NCI-H82 treated with DMSO at 0.1 percent for 48 hours (cell line): ENCODE measurements at regions not wholly inside any gene's neighbourhood (a gene's known extent, or its start where the extent isn't known, plus 50 kb on each side); places are given as distances from the start of the nearest gene placed in this dataset.

Experiments
- DNase-seq: peaks from one replicate; lab custom pipeline; 2025; ENCODE audit not compliant: unreplicated experiment; lab: John Stamatoyannopoulos, UW

GRCh38 chr2:223107825-223108224 lies 55.8 kb downstream of the KCNE4 start:
- DNase-seq, result no peak

DNA sequence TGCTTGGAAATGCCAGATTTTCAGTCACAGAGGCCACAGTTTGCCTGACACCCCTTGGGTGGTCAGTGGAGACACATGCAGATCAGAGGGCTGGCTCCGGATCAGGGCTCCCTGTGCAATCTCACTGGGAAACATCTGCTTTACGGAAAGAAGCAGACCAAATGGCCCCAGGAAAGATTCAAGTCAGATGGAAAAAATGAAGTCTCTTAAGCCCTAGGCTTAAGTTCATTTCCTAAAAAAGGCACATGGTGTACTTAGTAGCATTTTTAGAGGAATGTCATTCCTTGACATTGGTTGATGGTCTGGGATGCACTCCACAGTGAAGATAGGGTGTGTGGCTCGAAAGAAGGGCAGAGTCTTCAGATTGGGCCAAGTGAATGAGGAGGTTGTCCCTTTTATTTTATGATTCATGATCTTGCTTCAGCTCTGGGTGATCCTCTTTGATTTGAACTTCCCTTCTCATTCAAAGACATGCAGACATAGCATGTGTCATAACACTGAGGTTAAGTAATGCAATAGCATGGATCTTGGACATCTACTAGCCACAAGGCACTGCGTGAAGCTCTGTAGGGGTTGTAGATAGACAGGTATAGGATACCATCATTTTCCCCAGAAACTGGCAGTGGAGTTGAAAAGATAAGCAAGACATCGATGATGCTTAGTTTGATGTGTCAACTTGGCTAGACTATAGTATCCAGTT lies 56.5 kb downstream of the KCNE4 start:
- no peak for DNase-seq

DNA sequence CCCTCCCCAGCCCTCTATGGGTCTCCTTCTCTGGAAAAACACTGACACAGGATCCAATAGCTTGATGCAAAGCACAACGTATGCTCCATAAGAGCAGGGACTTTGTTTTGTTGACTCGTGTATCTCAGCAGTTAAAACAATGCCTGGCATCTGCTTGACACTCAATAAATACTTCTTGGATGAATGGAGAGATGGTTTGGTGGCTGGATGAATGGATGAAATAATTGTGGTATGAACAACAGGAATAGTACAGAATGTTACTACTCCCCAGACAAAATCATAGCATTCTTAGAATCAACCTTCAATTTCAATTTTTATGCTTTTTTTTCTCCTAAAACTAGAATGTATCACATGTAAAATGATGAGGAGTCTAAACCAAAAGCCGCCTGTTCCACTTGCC lies 57.4 kb downstream of the KCNE4 start:
- no peak for DNase-seq

GRCh38 chr2:223113161-223113560 lies 61.2 kb downstream of the KCNE4 start:
- DNase-seq, result peak; percentile 21

DNA sequence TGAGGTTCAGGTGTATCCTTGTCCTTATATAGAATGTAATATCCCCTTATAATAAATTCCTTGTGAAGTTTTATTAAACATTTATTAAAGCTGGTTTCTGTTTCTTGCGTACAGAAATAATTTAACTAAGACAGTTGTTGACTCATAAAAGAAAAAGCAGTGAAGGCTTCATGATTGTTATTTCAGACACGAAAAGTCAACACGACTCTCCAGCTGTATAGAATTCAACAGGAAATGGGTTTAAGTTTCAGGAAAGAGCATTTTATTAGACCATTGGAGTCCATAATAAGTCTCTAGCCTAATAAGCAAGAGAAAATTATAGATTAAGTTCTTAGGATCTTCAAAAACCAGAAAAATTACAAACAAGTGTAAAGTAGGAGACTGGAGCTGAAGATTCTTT lies 62.2 kb downstream of the KCNE4 start:
- DNase-seq, result no peak

DNA sequence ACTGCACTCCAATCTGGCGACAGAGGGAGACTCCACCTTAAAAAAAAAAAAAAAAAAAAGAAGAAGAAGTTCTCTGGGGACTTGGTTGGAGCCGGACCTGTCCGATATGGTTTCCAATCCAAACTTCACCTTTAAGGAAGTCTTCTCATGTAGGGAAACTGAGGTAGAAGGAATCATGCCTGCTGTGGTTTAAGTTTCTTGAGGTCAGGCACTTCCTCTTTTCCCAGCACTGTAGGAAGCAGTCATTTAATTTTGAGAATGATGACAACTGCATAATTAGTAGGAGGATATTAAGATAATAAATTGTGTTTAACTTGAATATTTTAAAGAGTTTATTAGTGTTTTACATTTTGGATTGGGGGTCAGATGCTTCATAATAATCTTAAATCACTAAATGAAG lies 62.9 kb downstream of the KCNE4 start:
- no peak for DNase-seq

GRCh38 chr2:223117533-223117932 lies 65.5 kb downstream of the KCNE4 start:
- no peak for DNase-seq

DNA sequence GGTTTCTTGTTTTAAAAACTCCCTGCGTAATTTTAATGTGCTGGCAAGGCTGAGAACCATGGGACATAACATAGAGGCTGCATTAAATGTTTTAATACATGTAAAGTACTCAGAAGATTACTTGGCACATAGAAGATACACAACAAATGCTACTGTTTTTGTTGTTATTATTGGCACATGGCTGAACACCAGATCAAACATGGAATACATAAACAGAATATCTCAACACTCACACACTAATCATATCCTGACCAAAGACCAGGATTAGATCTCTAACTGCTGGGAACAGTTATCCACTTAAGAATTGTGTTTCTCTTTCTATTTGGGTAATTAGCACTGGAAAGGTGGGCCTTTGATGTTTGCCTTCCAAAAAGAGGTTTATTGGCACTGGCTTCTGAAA lies 69.3 kb downstream of the KCNE4 start:
- DNase-seq, result no peak

GRCh38 chr2:223122781-223123180 lies 70.8 kb downstream of the KCNE4 start:
- no peak for DNase-seq

GRCh38 chr2:223123855-223124610 lies 72.0 kb downstream of the KCNE4 start:
- no peak for DNase-seq

DNA sequence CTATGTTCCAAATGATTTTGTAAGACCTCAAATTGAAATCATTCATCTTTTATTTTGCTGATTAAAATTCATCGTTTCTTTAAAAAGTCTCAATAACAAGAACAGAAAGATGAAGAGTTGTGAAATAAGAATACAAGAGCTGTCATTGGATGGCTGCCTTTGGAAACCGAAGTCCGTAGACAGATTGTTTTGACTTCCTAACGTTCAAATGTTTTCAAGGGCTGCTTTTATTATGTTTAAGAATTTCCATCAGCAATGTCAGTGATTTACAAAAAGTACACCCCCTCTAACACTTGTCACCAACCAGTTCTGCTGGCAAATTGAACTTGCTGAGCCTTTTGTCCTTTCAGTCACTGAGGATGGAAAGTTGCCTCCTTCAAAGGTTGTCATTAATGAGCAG lies 89.6 kb downstream of the KCNE4 start:
- DNase-seq, result no peak

- DNase-seq, result no peak
Measured at GRCh38 chr2:223142118-223142517, 90.1 kb downstream of the KCNE4 start.

DNA sequence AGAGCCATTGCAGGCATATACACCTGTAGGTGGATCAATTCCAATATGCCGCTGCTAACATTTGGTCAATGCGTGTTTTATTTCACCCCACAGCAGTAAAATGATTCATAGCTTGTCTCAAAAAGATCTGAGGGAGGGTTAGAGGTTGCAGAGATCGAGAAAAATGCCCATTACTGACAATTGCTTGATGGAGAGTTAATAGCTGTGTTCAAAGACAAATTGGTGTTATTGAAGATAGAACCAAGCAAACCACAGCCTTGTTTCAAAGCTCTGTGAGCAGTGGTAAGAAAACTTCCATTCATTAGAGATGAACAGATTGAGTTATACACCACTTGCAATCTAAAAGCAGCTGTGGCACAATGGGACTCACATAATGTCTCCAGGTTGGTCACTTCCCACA lies 95.4 kb downstream of the KCNE4 start:
- no peak for DNase-seq

GRCh38 chr2:223148516-223148915 lies 96.5 kb downstream of the KCNE4 start:
- no peak for DNase-seq

GRCh38 chr2:223155956-223156355 lies 104.0 kb downstream of the KCNE4 start:
- DNase-seq, result no peak

DNA sequence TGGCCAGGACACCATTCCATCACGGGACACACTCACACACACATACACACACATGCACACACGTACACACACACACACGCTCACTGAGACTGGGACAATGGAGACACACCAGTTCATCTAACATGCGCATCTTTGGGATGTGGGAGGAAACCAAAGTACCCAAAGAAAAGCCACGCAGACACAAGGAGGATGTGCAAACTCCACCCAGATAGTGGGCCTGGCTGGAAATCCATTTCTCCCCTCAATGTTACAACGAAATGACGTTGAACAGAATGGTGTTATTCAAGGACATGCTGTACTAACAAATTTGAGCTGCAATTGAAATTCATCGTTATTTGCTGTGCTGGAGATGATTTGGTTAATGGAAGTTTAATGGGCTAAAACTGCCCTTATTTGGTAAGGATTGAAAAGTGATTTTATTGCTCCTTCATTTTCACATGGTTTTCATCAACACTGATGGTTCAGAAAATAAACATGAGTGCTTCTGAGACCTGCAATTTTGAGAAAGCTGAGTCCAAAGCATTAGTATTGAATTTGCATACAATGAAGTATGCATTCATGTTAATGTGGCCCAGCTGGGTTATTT lies 110.0 kb downstream of the KCNE4 start:
- no peak for DNase-seq

GRCh38 chr2:223165423-223166214 lies 113.6 kb downstream of the KCNE4 start:
- no peak for DNase-seq

DNA sequence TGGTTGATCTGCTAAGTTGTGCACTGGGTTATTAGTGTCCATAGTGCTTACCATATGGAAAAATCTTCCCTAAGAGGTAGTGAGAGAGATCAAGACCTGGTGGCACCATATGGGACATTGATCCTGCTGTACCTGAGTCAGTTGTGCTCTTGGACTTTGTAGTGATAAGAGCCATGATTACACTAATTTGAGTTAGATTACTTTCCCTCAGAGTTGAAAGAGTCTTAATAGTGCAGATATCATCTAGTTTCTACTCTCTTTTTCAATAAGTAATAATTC lies 114.2 kb downstream of the KCNE4 start:
- DNase-seq, result peak; percentile 32

DNA sequence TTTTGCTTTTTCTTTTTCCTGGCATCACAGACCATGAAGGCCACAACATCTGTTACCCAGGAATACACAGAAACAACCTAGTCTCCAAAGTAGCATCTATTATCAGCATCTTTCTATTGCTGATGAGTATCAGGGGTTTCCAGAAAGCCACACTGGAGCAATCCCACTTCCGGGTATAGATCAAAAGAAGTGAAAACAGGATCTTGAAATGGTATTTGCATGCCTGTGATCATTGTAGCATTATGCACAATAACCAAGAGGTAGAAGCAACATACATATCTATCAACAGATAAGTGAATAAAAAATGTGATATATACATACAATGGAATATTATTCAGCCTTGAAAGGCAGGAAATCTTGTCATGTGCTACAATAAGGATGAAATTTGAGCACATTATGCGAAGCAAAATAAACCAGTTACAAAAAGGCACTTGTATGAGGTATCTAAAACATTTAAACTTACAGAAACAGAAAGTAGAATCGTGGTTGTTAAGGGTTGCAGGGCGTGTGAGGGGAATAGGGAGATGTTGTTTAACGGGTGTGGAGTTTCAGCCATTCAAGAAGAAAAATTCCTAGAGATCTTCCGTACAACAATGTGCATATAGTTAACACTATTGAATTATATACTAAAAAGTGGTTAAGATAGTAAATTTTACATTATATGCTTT lies 115.1 kb downstream of the KCNE4 start:
- DNase-seq, result no peak

DNA sequence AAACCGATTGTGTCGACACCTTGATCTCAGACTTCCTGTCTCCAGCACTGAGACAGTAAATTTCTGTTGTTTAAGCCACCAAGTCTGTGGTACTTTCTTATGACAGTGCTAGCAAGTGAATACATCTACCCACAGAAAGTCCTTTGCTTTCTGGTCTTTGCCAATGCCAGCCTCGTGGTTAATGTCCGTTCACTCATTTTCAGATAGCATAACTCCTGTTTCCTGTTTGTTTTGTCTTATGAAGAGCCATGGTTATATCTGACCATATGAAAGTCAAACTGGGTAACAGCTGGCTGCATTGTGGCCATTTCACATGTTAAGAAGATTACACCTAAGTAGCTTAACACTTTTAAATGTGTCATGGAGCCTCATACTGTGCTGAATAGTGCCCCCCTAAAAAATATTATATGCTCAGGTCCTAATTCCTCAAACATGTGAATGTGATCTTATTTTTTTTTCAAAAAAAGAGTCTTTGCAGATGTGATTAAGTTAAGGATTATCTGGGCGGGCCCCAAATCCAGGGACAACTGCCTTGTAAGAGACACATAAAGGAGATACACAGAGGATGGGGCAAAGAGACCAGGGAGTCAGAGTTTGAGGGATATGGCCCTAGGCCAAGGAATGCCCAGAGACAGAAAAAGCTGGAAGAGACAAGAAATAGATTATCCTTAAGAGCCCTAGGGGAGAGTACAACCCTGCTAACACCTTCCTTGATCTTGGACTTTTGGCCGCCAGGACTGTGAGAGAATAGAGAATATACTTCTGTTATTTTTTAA lies 118.0 kb downstream of the KCNE4 start:
- peak; percentile 99 for DNase-seq

GRCh38 chr2:223176970-223177369 lies 125.0 kb downstream of the KCNE4 start:
- no peak for DNase-seq
